SU-DHL-6 (cell line): ENCODE measurements at regions not wholly inside any gene's neighbourhood (a gene's known extent, or its start where the extent isn't known, plus 50 kb on each side); places are given as distances from the start of the nearest gene placed in this dataset.

ENCODE experiments used
- EZH2phosphoT487 ChIP-seq: fragments of 200-600 bp; sonication (generic), shearing (Covaris generic); conservative IDR thresholded peaks from 2 replicates; pipeline ENCODE4 v1.6.1; 2018; ENCODE audit warnings: mild to moderate bottlenecking, antibody characterized with exemption, low read length, moderate library complexity, mixed read lengths
- TF ChIP-seq, protein P1 (sequence below): fragments of 200-600 bp; sonication (generic); IDR thresholded peaks from one replicate; pipeline ENCODE4 v1.5.1; 2017; ENCODE audit warnings: antibody characterized with exemption, mild to moderate bottlenecking, low read length, moderate library complexity; ENCODE audit not compliant: insufficient read depth, poor library complexity, severe bottlenecking

DNA sequence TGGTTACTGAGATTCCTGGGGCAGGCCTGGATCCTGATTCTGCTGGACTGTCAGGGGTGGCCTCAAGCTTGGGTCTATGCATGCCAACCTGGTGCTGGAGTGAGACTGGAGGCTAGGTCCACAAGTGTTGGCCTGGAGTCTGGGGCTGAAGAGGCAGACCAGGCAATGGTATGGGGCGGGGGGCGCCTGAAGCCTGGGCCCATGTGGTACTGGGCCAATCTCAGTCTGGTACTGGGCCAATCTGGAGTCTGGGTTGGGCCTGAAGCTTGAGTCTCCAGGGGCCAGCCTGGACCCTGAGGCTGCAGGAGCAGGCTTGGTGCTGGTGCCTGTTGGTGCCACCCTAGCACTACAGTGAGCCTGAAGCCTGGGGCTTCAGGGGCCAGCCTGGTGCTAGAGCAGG lies 108.9 kb upstream of the ZCCHC13 start:
- TF ChIP-seq, protein P1, sequence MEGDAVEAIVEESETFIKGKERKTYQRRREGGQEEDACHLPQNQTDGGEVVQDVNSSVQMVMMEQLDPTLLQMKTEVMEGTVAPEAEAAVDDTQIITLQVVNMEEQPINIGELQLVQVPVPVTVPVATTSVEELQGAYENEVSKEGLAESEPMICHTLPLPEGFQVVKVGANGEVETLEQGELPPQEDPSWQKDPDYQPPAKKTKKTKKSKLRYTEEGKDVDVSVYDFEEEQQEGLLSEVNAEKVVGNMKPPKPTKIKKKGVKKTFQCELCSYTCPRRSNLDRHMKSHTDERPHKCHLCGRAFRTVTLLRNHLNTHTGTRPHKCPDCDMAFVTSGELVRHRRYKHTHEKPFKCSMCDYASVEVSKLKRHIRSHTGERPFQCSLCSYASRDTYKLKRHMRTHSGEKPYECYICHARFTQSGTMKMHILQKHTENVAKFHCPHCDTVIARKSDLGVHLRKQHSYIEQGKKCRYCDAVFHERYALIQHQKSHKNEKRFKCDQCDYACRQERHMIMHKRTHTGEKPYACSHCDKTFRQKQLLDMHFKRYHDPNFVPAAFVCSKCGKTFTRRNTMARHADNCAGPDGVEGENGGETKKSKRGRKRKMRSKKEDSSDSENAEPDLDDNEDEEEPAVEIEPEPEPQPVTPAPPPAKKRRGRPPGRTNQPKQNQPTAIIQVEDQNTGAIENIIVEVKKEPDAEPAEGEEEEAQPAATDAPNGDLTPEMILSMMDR = no peak
- TF ChIP-seq EZH2phosphoT487 = no peak
